ENCODE measurements at regions not wholly inside any gene's neighbourhood (a gene's known extent, or its start where the extent isn't known, plus 50 kb on each side); places are given as distances from the start of the nearest gene placed in this dataset.

DNA sequence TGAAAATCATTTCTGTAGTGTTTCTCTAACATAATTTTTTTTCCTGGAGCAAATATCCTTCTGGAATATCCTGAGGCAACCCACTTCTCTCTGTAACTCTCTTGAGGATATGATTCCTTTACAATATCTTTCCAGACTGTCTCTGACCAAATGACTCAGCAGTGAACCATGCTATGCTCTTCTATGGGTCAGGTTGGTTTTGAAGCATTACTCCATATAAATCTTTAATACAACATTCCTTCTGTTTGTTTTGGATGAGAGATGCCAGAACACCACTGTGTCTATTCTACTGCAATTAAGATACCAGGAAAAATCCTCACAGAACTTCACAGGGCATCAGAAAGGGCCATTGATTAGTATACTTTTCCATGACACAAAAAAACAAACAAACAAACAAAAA, 626.4 kb upstream of the ZNF385D start:
- TF ChIP-seq JUN (IDR thresholded peaks at IDR 0.05; ENCODE audit: borderline replicate concordance, insufficient read depth, insufficient read length, low read depth): no peak
- TF ChIP-seq EZH2 (IDR thresholded peaks at IDR 0.05; ENCODE audit: borderline replicate concordance, low read depth, low read length, severe bottlenecking): no peak
- Histone ChIP-seq H3K79me2 (ENCODE audit: control insufficient read depth, insufficient read depth, low read length) (no peaks in the 10 kb centered on the region), H3K4me2 (ENCODE audit: insufficient read depth, low read length) (no peak overlapping the region), H3K9ac (replicated peaks; ENCODE audit: extremely low read depth, insufficient read depth, low read length) (no peak overlapping the region), H4K20me1 (replicated peaks; ENCODE audit: control insufficient read depth, extremely low read depth, insufficient read depth, low read length) (no peaks in the 10 kb centered on the region), H3K36me3 (ENCODE audit: control insufficient read depth in 2 of 2, extremely low read depth in 1 of 2, insufficient read depth in 2 of 2, low read length in 2 of 2) (no peaks in the 10 kb centered on the region), H3K4me3 (replicated peaks in 1 of 3; ENCODE audit: insufficient read depth in 1 of 3, low read depth in 1 of 3, low read length in 3 of 3) (no peak overlapping the region), H3K9me3 (replicated peaks; ENCODE audit: control insufficient read depth, insufficient read depth, low read length) (peaks cover 1% of the 10 kb centered on the region), H3K9me1 (replicated peaks; ENCODE audit: control insufficient read depth, extremely low read depth, insufficient read depth, low read length) (no peaks in the 10 kb centered on the region), H3K27ac (ENCODE audit: insufficient read depth, low read depth, low read length) (no peak overlapping the region), H2AFZ (ENCODE audit: low read depth, low read length) (no peak overlapping the region), H3K4me1 (ENCODE audit: control insufficient read depth, extremely low read depth, insufficient read depth, low read length) (no peaks in the 10 kb centered on the region), H3K27me3 (ENCODE audit: control insufficient read depth in 2 of 2, insufficient read depth in 2 of 2, low read length in 2 of 2) (no peaks in the 10 kb centered on the region)
- ChIA-PET CTCF (no interaction called here), POLR2A (no interaction called here)
- no peak for DNase-seq (ENCODE audit: low read depth, low spot score)
- no TSS peak for BruUV-seq (replicated peaks)
- intact Hi-C loops (cut with micrococcal nuclease): no loop called here
- no peak for FAIRE-seq
- dilution Hi-C loops (cut with MboI; ENCODE audit: extremely low pct_ligation_motif_present, low sequenced_read_pairs): no loop called here

DNA sequence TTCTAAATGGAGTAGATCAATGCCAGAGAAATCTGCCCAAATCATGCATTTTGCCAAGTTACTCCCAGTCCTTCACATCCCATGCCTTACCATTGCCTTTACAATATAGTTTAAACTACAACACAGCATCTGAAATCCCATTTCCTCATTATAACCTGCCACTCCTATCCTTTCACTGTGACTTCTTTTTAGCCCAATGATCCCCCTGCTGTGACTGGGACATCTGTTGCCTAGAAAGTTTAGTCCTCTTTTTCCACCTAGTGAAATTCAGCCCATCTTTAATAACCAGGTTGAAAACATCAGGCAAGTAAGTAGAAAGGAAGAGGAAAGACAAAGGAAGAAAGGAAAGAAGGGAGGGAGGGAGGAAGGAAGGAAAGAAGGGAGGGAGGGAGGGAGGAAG, 627.9 kb upstream of the ZNF385D start:
- dilution Hi-C loops (cut with MboI; ENCODE audit: extremely low pct_ligation_motif_present, low sequenced_read_pairs) (no loop called here), intact Hi-C loops (cut with micrococcal nuclease) (no loop called here)
- POLR2A ChIA-PET: no interaction called here
- H3K27ac ChIP-seq (ENCODE audit: insufficient read depth, low read depth, low read length): no peak overlapping the region
- H3K79me2 ChIP-seq (ENCODE audit: control insufficient read depth, insufficient read depth, low read length): no peaks in the 10 kb centered on the region
- H3K9ac ChIP-seq (replicated peaks; ENCODE audit: extremely low read depth, insufficient read depth, low read length): no peak overlapping the region
- H3K36me3 ChIP-seq (ENCODE audit: control insufficient read depth in 2 of 2, extremely low read depth in 1 of 2, insufficient read depth in 2 of 2, low read length in 2 of 2): no peaks in the 10 kb centered on the region
- CTCF ChIA-PET: no interaction called here
- no peak overlapping the region for H2AFZ ChIP-seq (ENCODE audit: low read depth, low read length)
- peaks cover 1% of the 10 kb centered on the region for H3K9me3 ChIP-seq (replicated peaks; ENCODE audit: control insufficient read depth, insufficient read depth, low read length)
- DNase-seq (ENCODE audit: low read depth, low spot score): no peak
- no peak for TF ChIP-seq EZH2 (IDR thresholded peaks at IDR 0.05; ENCODE audit: borderline replicate concordance, low read depth, low read length, severe bottlenecking)
- no peak for TF ChIP-seq JUN (IDR thresholded peaks at IDR 0.05; ENCODE audit: borderline replicate concordance, insufficient read depth, insufficient read length, low read depth)
- TF ChIP-seq POLR2AphosphoS5 (IDR thresholded peaks at IDR 0.05; ENCODE audit: insufficient read depth, low read depth, low read length): no peak
- TF ChIP-seq MYC (IDR thresholded peaks at IDR 0.05; ENCODE audit: low read depth, low read length): no peak
- TF ChIP-seq, protein P1, sequence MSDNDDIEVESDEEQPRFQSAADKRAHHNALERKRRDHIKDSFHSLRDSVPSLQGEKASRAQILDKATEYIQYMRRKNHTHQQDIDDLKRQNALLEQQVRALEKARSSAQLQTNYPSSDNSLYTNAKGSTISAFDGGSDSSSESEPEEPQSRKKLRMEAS (IDR thresholded peaks at IDR 0.05; ENCODE audit: insufficient read depth, insufficient read length): no peak
- TF ChIP-seq GATA2 (IDR thresholded peaks at IDR 0.05; ENCODE audit: insufficient read depth, insufficient read length, low read depth, low read length): no peak
- TF ChIP-seq POLR2A (IDR thresholded peaks at IDR 0.05; ENCODE audit: low read depth, low read length): no peak
- TF ChIP-seq FOS (IDR thresholded peaks at IDR 0.05; ENCODE audit: borderline replicate concordance, insufficient read depth, low read length): no peak
- TF ChIP-seq, protein P2, sequence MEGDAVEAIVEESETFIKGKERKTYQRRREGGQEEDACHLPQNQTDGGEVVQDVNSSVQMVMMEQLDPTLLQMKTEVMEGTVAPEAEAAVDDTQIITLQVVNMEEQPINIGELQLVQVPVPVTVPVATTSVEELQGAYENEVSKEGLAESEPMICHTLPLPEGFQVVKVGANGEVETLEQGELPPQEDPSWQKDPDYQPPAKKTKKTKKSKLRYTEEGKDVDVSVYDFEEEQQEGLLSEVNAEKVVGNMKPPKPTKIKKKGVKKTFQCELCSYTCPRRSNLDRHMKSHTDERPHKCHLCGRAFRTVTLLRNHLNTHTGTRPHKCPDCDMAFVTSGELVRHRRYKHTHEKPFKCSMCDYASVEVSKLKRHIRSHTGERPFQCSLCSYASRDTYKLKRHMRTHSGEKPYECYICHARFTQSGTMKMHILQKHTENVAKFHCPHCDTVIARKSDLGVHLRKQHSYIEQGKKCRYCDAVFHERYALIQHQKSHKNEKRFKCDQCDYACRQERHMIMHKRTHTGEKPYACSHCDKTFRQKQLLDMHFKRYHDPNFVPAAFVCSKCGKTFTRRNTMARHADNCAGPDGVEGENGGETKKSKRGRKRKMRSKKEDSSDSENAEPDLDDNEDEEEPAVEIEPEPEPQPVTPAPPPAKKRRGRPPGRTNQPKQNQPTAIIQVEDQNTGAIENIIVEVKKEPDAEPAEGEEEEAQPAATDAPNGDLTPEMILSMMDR (IDR thresholded peaks at IDR 0.05; ENCODE audit: extremely low read depth in 1 of 2, insufficient read depth in 1 of 2, low read depth in 1 of 2, low read length in 2 of 2): no peak
- H3K4me2 ChIP-seq (ENCODE audit: insufficient read depth, low read length): no peak overlapping the region
- H3K9me1 ChIP-seq (replicated peaks; ENCODE audit: control insufficient read depth, extremely low read depth, insufficient read depth, low read length): no peaks in the 10 kb centered on the region
- no peaks in the 10 kb centered on the region for H4K20me1 ChIP-seq (replicated peaks; ENCODE audit: control insufficient read depth, extremely low read depth, insufficient read depth, low read length)
- no peaks in the 10 kb centered on the region for H3K27me3 ChIP-seq (ENCODE audit: control insufficient read depth in 2 of 2, insufficient read depth in 2 of 2, low read length in 2 of 2)
- no peak overlapping the region for H3K4me3 ChIP-seq (replicated peaks in 1 of 3; ENCODE audit: insufficient read depth in 1 of 3, low read depth in 1 of 3, low read length in 3 of 3)
- no peaks in the 10 kb centered on the region for H3K4me1 ChIP-seq (ENCODE audit: control insufficient read depth, extremely low read depth, insufficient read depth, low read length)
- no peak for FAIRE-seq
- no TSS peak for BruUV-seq (replicated peaks)

Measured in endothelial cell of umbilical vein (primary cell).